ENCODE measurements at regions not wholly inside any gene's neighbourhood (a gene's known extent, or its start where the extent isn't known, plus 50 kb on each side); places are given as distances from the start of the nearest gene placed in this dataset.
"Not testable (repeated sequence)": the region's sequence is repeated elsewhere in the genome, so short reads cannot be mapped to it uniquely, and the experiment has no call there.

- H3K9ac ChIP-seq (ENCODE audit: low read depth, low read length), result no peak overlapping the region
- H3K27me3 ChIP-seq (ENCODE audit: control insufficient read depth, insufficient read depth, low read length), result no peaks in the 10 kb centered on the region
- no peaks in the 10 kb centered on the region for H3K4me1 ChIP-seq (ENCODE audit: control insufficient read depth, insufficient read depth, low read length)
- no peak overlapping the region for H3K4me2 ChIP-seq (ENCODE audit: low read length)
- H3K9me3 ChIP-seq (replicated peaks; ENCODE audit: low read length), result peaks cover 3% of the 10 kb centered on the region
- no peaks in the 10 kb centered on the region for H3K36me3 ChIP-seq (ENCODE audit: insufficient read depth, low read length)
- H3K4me3 ChIP-seq (ENCODE audit: low read length), result no peak overlapping the region
Measured at GRCh38 chr7:68892236-68892635, 706.0 kb upstream of the AUTS2 start.

GRCh38 chr7:68893411-68893810 lies 704.9 kb upstream of the AUTS2 start:
- Histone ChIP-seq H3K4me1 (ENCODE audit: control insufficient read depth, insufficient read depth, low read length) (no peaks in the 10 kb centered on the region), H3K4me3 (ENCODE audit: low read length) (no peak overlapping the region), H3K27me3 (ENCODE audit: control insufficient read depth, insufficient read depth, low read length) (no peaks in the 10 kb centered on the region), H3K36me3 (ENCODE audit: insufficient read depth, low read length) (no peaks in the 10 kb centered on the region), H3K9me3 (replicated peaks; ENCODE audit: low read length) (peaks cover 3% of the 10 kb centered on the region), H3K9ac (ENCODE audit: low read depth, low read length) (no peak overlapping the region), H3K4me2 (ENCODE audit: low read length) (no peak overlapping the region)

- H3K4me2 ChIP-seq (ENCODE audit: low read length); H3K9ac ChIP-seq (ENCODE audit: low read depth, low read length); H3K4me3 ChIP-seq (ENCODE audit: low read length); H3K36me3 ChIP-seq (ENCODE audit: insufficient read depth, low read length); H3K4me1 ChIP-seq (ENCODE audit: control insufficient read depth, insufficient read depth, low read length); H3K27me3 ChIP-seq (ENCODE audit: control insufficient read depth, insufficient read depth, low read length); H3K9me3 ChIP-seq (replicated peaks; ENCODE audit: low read length): not testable (repeated sequence)
Measured at GRCh38 chr7:68899156-68899555, 699.1 kb upstream of the AUTS2 start.

DNA sequence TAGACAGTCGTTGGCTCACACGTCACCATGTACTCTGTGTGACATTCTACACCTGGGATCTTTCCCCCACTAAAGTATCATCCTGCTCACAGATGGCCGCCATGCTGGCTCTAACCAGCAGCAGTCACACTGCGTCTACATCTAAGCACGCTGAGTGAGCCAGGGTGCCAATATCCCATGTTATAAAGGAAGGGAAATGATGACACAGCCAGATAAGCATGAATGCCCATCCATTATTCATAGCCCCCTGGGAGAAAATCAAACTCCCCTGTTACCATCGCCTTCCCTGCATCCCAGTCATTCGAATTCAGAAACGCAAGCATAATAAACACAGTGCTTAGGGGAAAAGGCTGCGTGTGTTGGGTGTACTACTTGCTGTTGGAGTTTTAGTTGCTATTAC lies 698.2 kb upstream of the AUTS2 start:
- H3K27me3 ChIP-seq (ENCODE audit: control insufficient read depth, insufficient read depth, low read length), result no peaks in the 10 kb centered on the region
- H3K9me3 ChIP-seq (replicated peaks; ENCODE audit: low read length), result no peaks in the 10 kb centered on the region
- H3K36me3 ChIP-seq (ENCODE audit: insufficient read depth, low read length), result no peaks in the 10 kb centered on the region

GRCh38 chr7:68904630-68905029 lies 693.6 kb upstream of the AUTS2 start:
- Histone ChIP-seq H3K9ac (ENCODE audit: low read depth, low read length) (no peak overlapping the region), H3K4me2 (ENCODE audit: low read length) (no peak overlapping the region), H3K27me3 (ENCODE audit: control insufficient read depth, insufficient read depth, low read length) (no peaks in the 10 kb centered on the region), H3K9me3 (replicated peaks; ENCODE audit: low read length) (no peaks in the 10 kb centered on the region), H3K4me1 (ENCODE audit: control insufficient read depth, insufficient read depth, low read length) (no peaks in the 10 kb centered on the region), H3K36me3 (ENCODE audit: insufficient read depth, low read length) (no peaks in the 10 kb centered on the region), H3K4me3 (ENCODE audit: low read length) (no peak overlapping the region)

More for the DNA sequence above, 698.2 kb upstream of the AUTS2 start:
- Histone ChIP-seq H3K4me1 (ENCODE audit: control insufficient read depth, insufficient read depth, low read length) (no peaks in the 10 kb centered on the region), H3K4me2 (ENCODE audit: low read length) (no peak overlapping the region), H3K9ac (ENCODE audit: low read depth, low read length) (no peak overlapping the region), H3K4me3 (ENCODE audit: low read length) (no peak overlapping the region)

DNA sequence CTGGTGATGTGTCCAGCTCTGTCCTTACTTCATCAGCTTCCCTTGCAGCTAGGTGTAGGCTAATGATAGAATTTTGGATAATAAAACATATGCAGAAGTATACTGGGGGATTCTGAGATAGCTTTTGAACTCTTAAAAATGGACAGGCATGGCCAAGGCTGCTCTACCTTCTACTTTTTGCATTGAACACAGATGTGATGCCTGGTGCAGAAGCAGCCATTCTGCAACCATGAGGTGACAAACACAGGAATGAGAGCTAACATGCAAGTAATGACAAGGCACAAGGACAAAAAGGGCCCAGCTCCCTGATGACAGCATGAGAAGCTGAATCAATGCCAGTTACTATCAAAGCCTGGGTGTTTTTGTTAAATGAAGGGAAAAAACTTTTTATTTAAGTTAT lies 686.5 kb upstream of the AUTS2 start:
- Histone ChIP-seq H3K4me2 (ENCODE audit: low read length) (no peak overlapping the region), H3K4me3 (ENCODE audit: low read length) (no peak overlapping the region), H3K27me3 (ENCODE audit: control insufficient read depth, insufficient read depth, low read length) (no peaks in the 10 kb centered on the region), H3K9ac (ENCODE audit: low read depth, low read length) (no peak overlapping the region), H3K36me3 (ENCODE audit: insufficient read depth, low read length) (no peaks in the 10 kb centered on the region), H3K9me3 (replicated peaks; ENCODE audit: low read length) (no peaks in the 10 kb centered on the region), H3K4me1 (ENCODE audit: control insufficient read depth, insufficient read depth, low read length) (no peaks in the 10 kb centered on the region)

GRCh38 chr7:68914006-68914405 lies 684.3 kb upstream of the AUTS2 start:
- Histone ChIP-seq H3K9me3 (replicated peaks; ENCODE audit: low read length) (no peaks in the 10 kb centered on the region), H3K4me3 (ENCODE audit: low read length) (no peak overlapping the region), H3K27me3 (ENCODE audit: control insufficient read depth, insufficient read depth, low read length) (no peaks in the 10 kb centered on the region), H3K4me2 (ENCODE audit: low read length) (no peak overlapping the region), H3K36me3 (ENCODE audit: insufficient read depth, low read length) (no peaks in the 10 kb centered on the region), H3K4me1 (ENCODE audit: control insufficient read depth, insufficient read depth, low read length) (no peaks in the 10 kb centered on the region), H3K9ac (ENCODE audit: low read depth, low read length) (no peak overlapping the region)

DNA sequence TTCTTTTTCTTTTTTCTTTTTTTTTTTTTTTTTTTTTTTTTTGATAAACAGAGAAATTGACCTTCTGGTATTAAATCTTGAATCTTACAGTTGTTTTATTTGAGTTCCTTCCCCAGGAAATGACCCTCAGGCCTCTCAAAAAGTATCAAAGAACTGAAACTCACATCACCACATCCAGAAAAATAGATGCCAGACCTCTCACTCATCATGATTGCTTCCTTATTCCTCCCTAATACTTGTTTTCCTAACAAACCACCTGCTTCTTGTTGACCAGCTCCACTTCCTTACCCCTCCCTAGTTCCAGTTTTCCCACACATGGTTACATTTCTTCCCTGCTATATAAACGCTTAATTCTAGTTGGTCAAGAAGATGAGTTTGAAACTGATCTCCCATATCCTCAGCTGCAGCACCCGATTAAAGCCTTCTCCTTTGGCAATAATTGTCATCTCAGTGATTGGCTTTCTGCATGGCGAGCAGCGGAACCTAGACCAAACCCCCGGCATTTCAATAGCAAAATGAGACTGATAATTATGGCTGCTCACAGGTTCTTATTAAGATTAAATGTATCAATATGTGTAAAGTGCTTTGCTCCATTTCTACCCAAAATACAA lies 681.1 kb upstream of the AUTS2 start:
- no peak overlapping the region for H3K4me3 ChIP-seq (ENCODE audit: low read length)
- no peak overlapping the region for H3K4me2 ChIP-seq (ENCODE audit: low read length)
- H3K36me3 ChIP-seq (ENCODE audit: insufficient read depth, low read length), result no peaks in the 10 kb centered on the region
- peaks cover 4% of the 10 kb centered on the region for H3K9me3 ChIP-seq (replicated peaks; ENCODE audit: low read length)
- H3K27me3 ChIP-seq (ENCODE audit: control insufficient read depth, insufficient read depth, low read length), result no peaks in the 10 kb centered on the region
- H3K9ac ChIP-seq (ENCODE audit: low read depth, low read length), result no peak overlapping the region
- H3K4me1 ChIP-seq (ENCODE audit: control insufficient read depth, insufficient read depth, low read length), result no peaks in the 10 kb centered on the region

DNA sequence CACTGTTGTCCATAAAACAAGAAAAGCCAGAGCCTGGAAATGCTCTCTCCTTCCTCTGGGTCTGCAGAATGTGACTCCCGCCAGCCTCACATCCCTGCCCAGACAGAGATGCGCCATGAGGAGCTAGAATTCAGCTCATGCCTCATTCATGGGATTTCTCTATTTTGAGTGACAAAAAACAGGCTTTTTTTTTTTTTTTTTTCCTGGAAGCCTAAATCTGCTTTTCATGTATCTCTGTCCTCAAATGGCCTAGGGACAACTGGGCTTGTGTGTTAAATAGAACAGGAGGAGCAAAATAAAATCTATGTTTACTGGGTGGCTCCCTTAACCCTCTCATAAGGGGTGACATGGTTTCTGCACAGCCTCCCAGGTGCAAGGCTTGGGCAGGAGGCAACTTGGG lies 679.7 kb upstream of the AUTS2 start:
- Histone ChIP-seq H3K4me3 (ENCODE audit: low read length) (no peak overlapping the region), H3K4me2 (ENCODE audit: low read length) (no peak overlapping the region), H3K27me3 (ENCODE audit: control insufficient read depth, insufficient read depth, low read length) (no peaks in the 10 kb centered on the region), H3K36me3 (ENCODE audit: insufficient read depth, low read length) (no peaks in the 10 kb centered on the region), H3K9me3 (replicated peaks; ENCODE audit: low read length) (peaks cover 4% of the 10 kb centered on the region), H3K4me1 (ENCODE audit: control insufficient read depth, insufficient read depth, low read length) (no peaks in the 10 kb centered on the region), H3K9ac (ENCODE audit: low read depth, low read length) (no peak overlapping the region)

DNA sequence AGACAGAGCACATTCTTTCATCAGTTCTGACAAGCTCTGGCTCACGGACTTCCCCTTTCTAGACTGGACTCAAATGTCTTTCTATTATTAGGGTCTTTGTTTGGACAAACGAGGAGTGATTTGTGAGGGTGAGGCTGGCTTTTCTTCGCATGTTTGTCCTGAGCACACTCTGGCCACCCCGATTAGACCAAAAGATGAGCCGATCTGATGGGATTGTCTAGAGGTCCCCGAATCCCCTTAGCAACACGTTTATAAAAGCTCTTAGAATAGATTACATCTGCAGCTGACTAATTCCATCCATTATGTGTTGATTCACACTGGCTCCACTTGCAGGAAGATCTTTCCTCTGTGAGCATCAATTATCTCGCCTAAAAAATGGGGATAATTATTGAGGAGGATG lies 675.4 kb upstream of the AUTS2 start:
- Histone ChIP-seq H3K9ac (ENCODE audit: low read depth, low read length) (no peak overlapping the region), H3K4me3 (ENCODE audit: low read length) (no peak overlapping the region), H3K9me3 (replicated peaks; ENCODE audit: low read length) (peaks cover 4% of the 10 kb centered on the region), H3K27me3 (ENCODE audit: control insufficient read depth, insufficient read depth, low read length) (no peaks in the 10 kb centered on the region), H3K4me1 (ENCODE audit: control insufficient read depth, insufficient read depth, low read length) (no peaks in the 10 kb centered on the region), H3K36me3 (ENCODE audit: insufficient read depth, low read length) (no peaks in the 10 kb centered on the region), H3K4me2 (ENCODE audit: low read length) (no peak overlapping the region)

- no peak overlapping the region for H3K9ac ChIP-seq (ENCODE audit: low read depth, low read length)
- peaks cover 7% of the 10 kb centered on the region for H3K9me3 ChIP-seq (replicated peaks; ENCODE audit: low read length)
- no peaks in the 10 kb centered on the region for H3K4me1 ChIP-seq (ENCODE audit: control insufficient read depth, insufficient read depth, low read length)
- H3K36me3 ChIP-seq (ENCODE audit: insufficient read depth, low read length), result no peaks in the 10 kb centered on the region
- no peaks in the 10 kb centered on the region for H3K27me3 ChIP-seq (ENCODE audit: control insufficient read depth, insufficient read depth, low read length)
- H3K4me2 ChIP-seq (ENCODE audit: low read length), result no peak overlapping the region
- H3K4me3 ChIP-seq (ENCODE audit: low read length), result no peak overlapping the region
Measured at GRCh38 chr7:68925241-68925640, 673.0 kb upstream of the AUTS2 start.

- H3K4me1 ChIP-seq (ENCODE audit: control insufficient read depth, insufficient read depth, low read length), result no peaks in the 10 kb centered on the region
- H3K27me3 ChIP-seq (ENCODE audit: control insufficient read depth, insufficient read depth, low read length), result no peaks in the 10 kb centered on the region
- no peak overlapping the region for H3K4me2 ChIP-seq (ENCODE audit: low read length)
- no peak overlapping the region for H3K4me3 ChIP-seq (ENCODE audit: low read length)
- H3K9me3 ChIP-seq (replicated peaks; ENCODE audit: low read length), result peaks cover 3% of the 10 kb centered on the region
- H3K36me3 ChIP-seq (ENCODE audit: insufficient read depth, low read length), result no peaks in the 10 kb centered on the region
- no peak overlapping the region for H3K9ac ChIP-seq (ENCODE audit: low read depth, low read length)
Measured at GRCh38 chr7:68929781-68930261, 668.5 kb upstream of the AUTS2 start.

Data from skeletal muscle satellite cell (primary cell).